Body of pancreas (tissue), 4 donors: ENCODE measurements at regions not wholly inside any gene's neighbourhood (a gene's known extent, or its start where the extent isn't known, plus 50 kb on each side); places are given as distances from the start of the nearest gene placed in this dataset. TPM values are rescaled to one million over a fixed set of nuclear protein-coding genes. Genes with fewer than 3 reads are reported as not detected.

Experiments used
- ATAC-seq: fragments of 150-250 bp; one replicate; pipeline ENCODE4 v1.9.1; 2016
- DNase-seq, 4 donors: peaks; one replicate each; pipeline ENCODE4 v3.0.0-alpha.2; 2019
- H3K27ac ChIP-seq, 4 donors: fragments of 200-600 bp; sonication (generic); 1 replicate in 3 of 4; 2 replicates in 1 of 4; pipeline versions ENCODE4 v1.5.1 to v1.6.1; 2016 to 2019; ENCODE audit warnings: mild to moderate bottlenecking in 1 of 4, mixed read lengths in 1 of 4, moderate library complexity in 1 of 4
- H3K27me3 ChIP-seq, 2 donors: fragments of 200-600 bp; sonication (generic); one replicate each; pipeline ENCODE4 v1.6.0; 2016; ENCODE audit warnings: mild to moderate bottlenecking in 1 of 2
- H3K36me3 ChIP-seq, 2 donors: fragments of 200-600 bp; sonication (generic); replicated peaks in 1 of 2; 2 replicates each; pipeline ENCODE4 v1.5.1; 2016; ENCODE audit warnings: low read depth in 2 of 2; ENCODE audit not compliant: insufficient read depth in 1 of 2
- H3K4me1 ChIP-seq: fragments of 200-600 bp; sonication (generic); one replicate; pipeline ENCODE4 v1.6.0; 2016
- H3K4me3 ChIP-seq, 2 donors: fragments of 200-600 bp; sonication (generic); 1 replicate in 1 of 2; 2 replicates in 1 of 2; pipeline ENCODE4 v1.5.1; 2016 to 2019
- H3K9me3 ChIP-seq, 3 donors: fragments of 200-600 bp; sonication (generic); 1 replicate in 2 of 3; 2 replicates in 1 of 3; pipeline ENCODE4 v1.5.1; 2016
- POLR2A ChIP-seq, 3 donors: fragments of 450-650 bp; IDR thresholded peaks; one replicate each; pipeline ENCODE4 v1.6.1; 2016; ENCODE audit warnings: antibody characterized with exemption in 3 of 3, mild to moderate bottlenecking in 2 of 3
- WGBS, 2 donors: methylation state at CpG; one replicate each; pipeline ENCODE4 v1.1.5; 2017; 5-methylcytosine and 5-hydroxymethylcytosine counted together
- intact Hi-C: fragments of 100-400 bp; cut with DNase I; formaldehyde crosslinking; loops from one replicate; pipeline ENCODE4 v1.15.1; 2023
- small RNA-seq: library from RNA; depleted of rRNA; stranded (forward); fragments of <200 nt; gene quantifications from one replicate; pipeline ENCODE3, GENCODE V24; 2016
- TF ChIP-seq, protein P1 (sequence below), 7 experiments: fragments of 450-650 bp in 4 of 7; fragments of 200-600 bp in 3 of 7; sonication (generic) in 3 of 7; IDR thresholded peaks; one replicate each; pipeline ENCODE4 v1.5.1; 2016 to 2019; ENCODE audit warnings: antibody characterized with exemption in 7 of 7

DNA sequence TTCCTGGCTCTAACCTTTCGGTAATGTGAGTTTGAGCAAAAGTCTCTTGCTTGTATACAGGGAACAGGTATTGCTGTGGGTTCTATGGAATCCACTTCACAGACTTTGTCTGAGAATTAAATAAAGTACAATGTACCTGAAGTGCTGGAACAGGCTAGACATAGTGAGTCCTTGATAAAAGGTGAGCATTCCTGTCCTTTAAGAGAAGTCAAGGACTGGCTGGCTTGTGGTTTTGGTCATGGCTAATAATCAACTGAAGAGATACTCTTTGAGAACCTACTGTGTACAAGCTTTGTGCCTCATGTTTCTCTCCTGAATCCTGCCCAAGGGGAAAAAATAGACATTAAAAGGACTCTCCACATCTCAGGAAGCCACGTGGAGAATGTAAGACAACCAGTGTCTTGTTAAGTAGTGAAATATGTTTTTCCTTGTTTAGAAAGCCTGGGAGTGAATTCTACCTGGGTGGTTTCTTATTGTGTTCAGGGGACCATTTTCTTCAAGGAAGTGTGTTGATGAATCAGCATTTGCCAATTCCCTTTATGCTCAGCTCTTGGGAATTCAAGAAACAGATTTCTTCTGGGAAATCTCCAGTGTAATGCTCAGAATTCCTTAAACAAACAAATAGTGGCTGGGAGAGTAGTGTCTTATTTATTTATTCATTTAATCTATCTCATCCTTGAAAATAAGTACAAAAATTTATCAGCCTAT is 55.2 kb upstream of the PLD5 start:
- 40 to 41% methylated on average over 2 of the region's 2 CpGs for WGBS, 2 donors
- intact Hi-C loops: no loop called here

More for the DNA sequence above, 55.2 kb upstream of the PLD5 start:
- DNase-seq (no peak), ATAC-seq (no peak)
- TF ChIP-seq POLR2A (IDR thresholded peaks at IDR 0.05): no peak
- TF ChIP-seq, protein P1, sequence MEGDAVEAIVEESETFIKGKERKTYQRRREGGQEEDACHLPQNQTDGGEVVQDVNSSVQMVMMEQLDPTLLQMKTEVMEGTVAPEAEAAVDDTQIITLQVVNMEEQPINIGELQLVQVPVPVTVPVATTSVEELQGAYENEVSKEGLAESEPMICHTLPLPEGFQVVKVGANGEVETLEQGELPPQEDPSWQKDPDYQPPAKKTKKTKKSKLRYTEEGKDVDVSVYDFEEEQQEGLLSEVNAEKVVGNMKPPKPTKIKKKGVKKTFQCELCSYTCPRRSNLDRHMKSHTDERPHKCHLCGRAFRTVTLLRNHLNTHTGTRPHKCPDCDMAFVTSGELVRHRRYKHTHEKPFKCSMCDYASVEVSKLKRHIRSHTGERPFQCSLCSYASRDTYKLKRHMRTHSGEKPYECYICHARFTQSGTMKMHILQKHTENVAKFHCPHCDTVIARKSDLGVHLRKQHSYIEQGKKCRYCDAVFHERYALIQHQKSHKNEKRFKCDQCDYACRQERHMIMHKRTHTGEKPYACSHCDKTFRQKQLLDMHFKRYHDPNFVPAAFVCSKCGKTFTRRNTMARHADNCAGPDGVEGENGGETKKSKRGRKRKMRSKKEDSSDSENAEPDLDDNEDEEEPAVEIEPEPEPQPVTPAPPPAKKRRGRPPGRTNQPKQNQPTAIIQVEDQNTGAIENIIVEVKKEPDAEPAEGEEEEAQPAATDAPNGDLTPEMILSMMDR (IDR thresholded peaks at IDR 0.05): no peak
- Histone ChIP-seq H3K4me3 (no peak overlapping the region), H3K27me3 (no peaks in the 10 kb centered on the region), H3K27ac (no peak overlapping the region), H3K36me3 (no peaks in the 10 kb centered on the region), H3K9me3 (no peaks in the 10 kb centered on the region), H3K4me1 (no peaks in the 10 kb centered on the region)

Small RNA genes in the stretch of these regions (small RNA-seq; reads per million reads assigned to genes)
- gene AL603825.1: not detected
